PFSK-1 (cell line): ENCODE measurements at regions not wholly inside any gene's neighbourhood (a gene's known extent, or its start where the extent isn't known, plus 50 kb on each side); places are given as distances from the start of the nearest gene placed in this dataset.

ENCODE experiments used
- POLR2AphosphoS5 ChIP-seq: IDR thresholded peaks from 2 replicates; pipeline ENCODE4 v1.6.1; 2012; ENCODE audit warnings: low read depth, mild to moderate bottlenecking, control low read depth, low read length, moderate library complexity
- TAF1 ChIP-seq: IDR thresholded peaks from 2 replicates; pipeline ENCODE4 v1.6.1; 2012; ENCODE audit warnings: low read length, control low read depth, borderline replicate concordance; ENCODE audit not compliant: insufficient read depth

GRCh38 chr17:69909389-69909788 is 165.6 kb upstream of the KCNJ16 start:
- TF ChIP-seq TAF1 (no peak), POLR2AphosphoS5 (no peak)
